ENCODE measurements at regions not wholly inside any gene's neighbourhood (a gene's known extent, or its start where the extent isn't known, plus 50 kb on each side); places are given as distances from the start of the nearest gene placed in this dataset.

DNA sequence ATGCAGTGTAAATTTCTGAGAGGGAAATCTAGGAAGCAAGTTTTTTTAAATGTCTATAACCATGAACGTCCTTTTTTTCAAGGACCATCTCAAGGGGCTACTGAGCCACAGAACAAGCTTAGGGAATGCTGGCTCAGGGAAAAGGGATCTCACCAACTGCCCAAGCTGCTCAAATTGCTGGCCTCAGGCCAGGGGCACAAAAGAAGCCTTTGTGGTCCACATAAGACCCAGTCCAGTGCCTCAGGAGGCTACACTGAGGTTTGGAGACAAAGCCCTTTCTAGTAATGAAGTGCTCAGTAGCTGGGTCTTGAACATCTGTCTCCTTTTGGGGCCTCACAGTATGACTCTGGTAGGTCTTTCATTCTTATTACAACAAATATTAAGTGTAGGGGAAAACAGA is 305.5 kb downstream of the RAB28 start:
- DNase-seq (no peak), ATAC-seq (no peak)
- Mint-ChIP-seq H3K9me3 (no peaks in the 10 kb centered on the region), H3K4me1 (no peaks in the 10 kb centered on the region), H3K4me3 (no peak overlapping the region), H3K27ac (no peak overlapping the region), H3K27me3 (no peaks in the 10 kb centered on the region)

DNA sequence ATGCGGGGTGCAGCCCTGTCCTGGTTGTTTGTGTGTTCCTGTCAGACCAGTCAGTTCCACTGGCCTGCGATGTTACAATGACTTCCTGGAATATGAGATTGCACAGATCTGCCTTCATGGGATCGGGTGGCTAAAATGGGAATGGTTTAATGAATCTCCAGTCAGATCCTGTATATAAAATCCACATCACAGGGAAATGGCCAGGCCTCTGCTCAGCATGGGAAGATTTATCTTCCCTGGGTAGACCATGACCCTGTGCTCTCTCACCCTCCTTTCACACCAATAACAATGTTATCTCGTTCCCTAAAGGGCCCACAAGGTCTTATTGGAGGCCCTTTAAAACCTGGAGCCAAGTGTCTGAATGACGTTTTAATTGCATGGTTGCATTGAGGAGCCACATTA is 307.4 kb downstream of the RAB28 start:
- Mint-ChIP-seq H3K27me3 (no peaks in the 10 kb centered on the region), H3K27ac (no peak overlapping the region), H3K4me3 (no peak overlapping the region), H3K9me3 (no peaks in the 10 kb centered on the region), H3K4me1 (no peaks in the 10 kb centered on the region)
- ATAC-seq (no peak), DNase-seq (no peak)

DNA sequence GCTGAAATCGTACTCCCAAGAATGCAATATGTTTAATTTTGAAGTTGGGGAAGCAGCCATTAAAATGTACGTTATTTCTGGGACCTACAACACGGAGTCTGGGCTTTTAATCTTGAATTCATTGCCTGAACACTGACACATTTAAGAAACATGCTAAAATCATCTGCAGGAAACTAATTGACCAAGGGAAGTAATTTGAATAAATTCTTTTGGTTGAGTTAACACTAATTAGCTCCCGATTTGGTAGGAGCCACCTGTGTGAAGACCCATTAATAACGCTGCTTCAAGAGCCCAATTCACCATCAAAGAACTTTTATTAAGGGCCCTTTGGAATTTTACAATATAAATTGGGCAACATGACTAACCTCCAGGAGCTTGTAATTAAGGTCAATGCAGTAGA is 309.2 kb downstream of the RAB28 start:
- Mint-ChIP-seq H3K4me3 (no peak overlapping the region), H3K4me1 (no peaks in the 10 kb centered on the region), H3K27me3 (no peaks in the 10 kb centered on the region), H3K27ac (no peak overlapping the region), H3K9me3 (no peaks in the 10 kb centered on the region)
- no peak for DNase-seq
- ATAC-seq: no peak

DNA sequence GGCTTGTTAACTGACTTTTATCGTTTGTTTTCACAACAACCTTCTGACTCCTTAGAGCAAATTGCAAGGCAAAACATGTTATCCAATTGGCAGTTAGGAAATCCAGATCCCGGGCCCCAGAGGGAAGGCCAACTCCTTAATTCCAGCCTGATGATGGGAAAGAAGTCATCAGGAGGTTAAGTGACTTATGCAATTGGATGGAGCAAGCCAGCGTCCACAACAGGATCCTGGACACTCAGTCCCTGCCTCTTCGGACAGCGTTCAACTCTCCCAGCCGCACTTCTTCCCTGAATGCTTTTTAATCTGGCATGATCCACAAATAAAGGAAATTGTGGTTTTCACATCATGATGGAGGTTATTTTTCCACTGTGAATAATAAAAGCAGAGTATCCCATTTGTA is 310.1 kb downstream of the RAB28 start:
- no peak for DNase-seq
- no peaks in the 10 kb centered on the region for H3K27me3 Mint-ChIP-seq
- no peaks in the 10 kb centered on the region for H3K9me3 Mint-ChIP-seq
- H3K4me3 Mint-ChIP-seq: no peak overlapping the region
- no peak overlapping the region for H3K27ac Mint-ChIP-seq
- H3K4me1 Mint-ChIP-seq: no peaks in the 10 kb centered on the region
- no peak for ATAC-seq

DNA sequence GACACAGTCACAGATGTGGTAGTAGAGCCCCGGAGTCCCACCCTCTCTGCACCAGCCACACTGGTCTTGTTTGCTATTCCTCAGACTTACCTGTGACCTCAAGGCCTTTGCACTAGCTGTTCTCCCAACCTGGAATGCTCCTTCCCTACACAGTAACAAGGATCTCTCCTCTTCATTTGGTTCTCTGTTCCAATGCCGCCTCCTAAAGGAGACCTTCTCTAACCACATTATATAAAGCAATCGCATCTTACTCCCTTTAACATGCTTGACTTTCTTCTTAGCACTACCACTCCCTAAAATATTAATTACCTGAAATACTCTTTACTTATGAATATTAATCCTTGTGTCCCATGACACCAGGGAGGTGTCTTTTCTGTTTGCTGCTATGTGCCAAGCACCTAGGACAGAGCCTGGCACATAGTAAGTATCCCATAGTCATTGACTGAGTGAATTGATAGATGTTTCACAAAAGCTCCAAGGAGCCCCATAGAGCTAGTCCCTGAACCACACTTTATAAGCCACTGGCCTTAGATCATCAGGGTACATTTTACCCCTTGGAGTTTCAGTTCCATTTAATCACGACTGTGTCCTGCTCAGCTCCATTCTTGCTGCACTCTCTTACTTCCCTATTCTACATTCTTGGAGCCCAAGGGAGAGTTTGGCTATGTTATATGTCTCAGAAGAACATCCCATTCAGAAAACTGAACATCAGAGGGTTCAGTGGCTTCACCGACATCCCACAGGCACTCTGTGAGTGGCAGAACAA is 312.7 kb downstream of the RAB28 start:
- no peak overlapping the region for H3K27ac Mint-ChIP-seq
- no peaks in the 10 kb centered on the region for H3K4me1 Mint-ChIP-seq
- H3K4me3 Mint-ChIP-seq: no peak overlapping the region
- no peaks in the 10 kb centered on the region for H3K27me3 Mint-ChIP-seq
- DNase-seq (no peak), ATAC-seq (no peak)
- no peaks in the 10 kb centered on the region for H3K9me3 Mint-ChIP-seq

DNA sequence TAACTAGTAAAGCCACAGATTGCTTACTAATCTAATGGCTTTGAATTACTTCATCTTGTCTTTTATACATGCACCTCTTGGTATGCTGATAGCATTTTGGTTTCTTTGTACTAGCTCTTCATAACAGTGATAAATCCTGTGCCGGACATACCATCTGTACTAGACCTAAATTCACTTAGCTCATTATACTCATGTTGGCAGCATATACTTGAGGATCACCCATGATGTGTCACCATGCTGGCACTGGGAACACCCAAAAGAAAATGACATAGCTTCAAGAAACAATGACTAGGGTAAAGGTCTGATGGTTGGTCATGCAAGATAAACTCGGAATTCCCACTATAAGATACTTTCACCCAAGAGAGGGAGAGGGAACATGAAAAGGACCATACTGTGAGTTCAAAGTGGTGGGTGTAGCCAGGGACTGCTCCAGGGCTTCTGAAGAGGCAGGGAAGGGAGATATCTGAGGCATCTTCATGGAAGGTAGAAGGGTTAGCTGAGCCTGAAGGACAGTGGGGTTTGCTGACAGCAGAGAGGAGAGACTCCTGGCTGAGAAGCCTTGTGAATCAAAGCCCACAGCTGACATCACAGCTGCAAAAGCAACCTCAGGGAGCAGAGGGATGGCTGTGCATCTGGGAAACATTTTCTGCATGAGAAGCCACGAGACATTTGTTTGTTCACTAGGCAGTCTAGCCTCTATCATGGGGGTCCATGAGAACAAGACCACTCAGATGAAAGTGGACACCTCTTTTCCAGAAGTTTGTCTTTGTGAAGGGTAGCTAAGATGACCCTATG is 314.2 kb downstream of the RAB28 start:
- no peak overlapping the region for H3K27ac Mint-ChIP-seq
- DNase-seq (no peak), ATAC-seq (no peak)
- no peaks in the 10 kb centered on the region for H3K9me3 Mint-ChIP-seq
- H3K4me3 Mint-ChIP-seq: no peak overlapping the region
- no peaks in the 10 kb centered on the region for H3K27me3 Mint-ChIP-seq
- H3K4me1 Mint-ChIP-seq: no peaks in the 10 kb centered on the region

DNA sequence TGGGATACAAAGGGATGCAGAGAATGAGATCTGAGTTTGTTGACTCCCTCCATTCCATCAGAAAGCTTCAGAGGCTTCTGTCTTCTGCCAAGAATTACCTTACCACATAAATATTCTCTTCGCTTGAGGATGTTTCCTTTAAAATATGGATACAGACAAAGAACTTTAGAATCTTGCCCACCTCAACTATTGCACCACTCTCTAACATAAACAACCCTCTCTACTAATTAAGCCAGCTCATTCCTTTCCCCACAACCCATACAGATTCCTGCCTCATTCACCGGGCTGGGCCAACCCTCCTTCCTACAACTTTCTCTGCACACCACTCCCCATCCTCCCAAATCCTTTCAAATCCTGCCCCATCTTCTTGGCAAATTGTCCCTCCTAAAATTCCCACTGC is 315.8 kb downstream of the RAB28 start:
- Mint-ChIP-seq H3K9me3 (no peaks in the 10 kb centered on the region), H3K27ac (no peak overlapping the region), H3K4me3 (no peak overlapping the region), H3K4me1 (no peaks in the 10 kb centered on the region), H3K27me3 (no peaks in the 10 kb centered on the region)
- DNase-seq (no peak), ATAC-seq (no peak)

DNA sequence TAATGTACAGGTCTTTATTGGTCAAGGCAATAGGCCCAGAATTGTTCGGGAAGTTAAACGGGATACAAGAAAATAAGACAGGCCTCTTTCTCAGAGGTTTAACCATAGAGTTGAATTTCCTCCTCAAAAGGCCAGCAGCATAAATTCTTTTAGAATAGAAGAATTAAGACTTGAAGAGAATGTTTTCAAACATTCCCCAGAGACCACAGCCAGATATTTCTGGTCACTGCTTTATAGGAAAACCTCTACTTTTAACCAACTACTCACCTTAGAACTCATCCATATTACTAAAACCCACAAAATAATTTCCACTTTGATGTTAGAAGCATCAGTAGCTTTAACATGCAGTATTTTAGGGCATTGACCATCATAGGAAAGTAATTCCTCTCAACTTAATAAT is 317.9 kb downstream of the RAB28 start:
- DNase-seq (no peak), ATAC-seq (no peak)
- Mint-ChIP-seq H3K4me3 (no peak overlapping the region), H3K27me3 (no peaks in the 10 kb centered on the region), H3K27ac (no peak overlapping the region), H3K4me1 (no peaks in the 10 kb centered on the region), H3K9me3 (no peaks in the 10 kb centered on the region)

DNA sequence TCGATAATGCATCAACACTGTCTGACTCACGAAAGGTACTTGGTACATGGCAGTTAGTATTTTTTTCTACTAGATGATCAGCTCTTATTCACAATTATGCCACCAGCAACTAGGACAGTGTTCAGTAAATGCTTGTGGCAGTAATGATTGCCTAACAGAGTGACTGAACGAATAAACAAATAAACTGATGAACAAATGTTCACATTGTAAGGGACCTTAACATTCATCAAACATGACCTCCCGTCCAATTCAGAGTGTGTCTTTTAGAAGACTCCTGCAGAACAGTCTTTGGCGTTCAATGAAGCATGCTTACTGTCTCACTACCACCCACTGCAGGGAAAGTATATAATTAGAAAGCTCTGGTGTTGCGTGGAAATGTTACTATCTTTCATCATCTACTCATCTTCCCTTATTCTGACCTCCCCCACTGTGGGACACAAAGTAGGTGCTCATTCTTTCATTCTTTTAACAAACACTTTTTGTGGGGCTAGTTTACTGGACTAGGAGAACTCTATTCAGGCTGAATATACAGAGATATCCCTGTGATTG is 319.3 kb downstream of the RAB28 start:
- no peak overlapping the region for H3K27ac Mint-ChIP-seq
- no peak for ATAC-seq
- H3K9me3 Mint-ChIP-seq: no peaks in the 10 kb centered on the region
- H3K4me1 Mint-ChIP-seq: no peaks in the 10 kb centered on the region
- H3K27me3 Mint-ChIP-seq: no peaks in the 10 kb centered on the region
- H3K4me3 Mint-ChIP-seq: no peak overlapping the region
- DNase-seq: no peak

DNA sequence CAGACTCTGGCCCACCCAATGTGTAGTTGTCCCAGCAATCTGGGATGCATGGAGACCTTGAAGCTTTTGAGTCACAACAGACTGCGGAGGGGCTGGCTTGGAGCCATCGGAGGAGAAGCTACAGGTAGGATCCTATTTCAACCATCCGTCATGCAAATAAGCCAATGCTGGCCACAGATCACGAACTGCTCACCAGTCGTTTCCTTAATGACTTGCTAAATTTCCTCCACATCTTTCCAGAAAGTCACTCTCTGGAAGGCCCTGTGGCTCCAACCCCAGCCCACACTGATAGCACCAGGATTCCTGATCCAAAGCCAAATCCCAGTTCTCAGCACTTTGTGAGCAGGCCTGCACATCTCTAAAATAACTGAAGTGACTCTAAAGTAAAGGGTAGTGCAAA is 321.3 kb downstream of the RAB28 start:
- H3K9me3 Mint-ChIP-seq: peaks cover 0 to 7% of the 10 kb centered on the region in 2 donors
- ATAC-seq (no peak), DNase-seq (no peak)
- no peaks in the 10 kb centered on the region for H3K27me3 Mint-ChIP-seq
- H3K27ac Mint-ChIP-seq: no peak overlapping the region
- no peaks in the 10 kb centered on the region for H3K4me1 Mint-ChIP-seq
- H3K4me3 Mint-ChIP-seq: no peak overlapping the region

DNA sequence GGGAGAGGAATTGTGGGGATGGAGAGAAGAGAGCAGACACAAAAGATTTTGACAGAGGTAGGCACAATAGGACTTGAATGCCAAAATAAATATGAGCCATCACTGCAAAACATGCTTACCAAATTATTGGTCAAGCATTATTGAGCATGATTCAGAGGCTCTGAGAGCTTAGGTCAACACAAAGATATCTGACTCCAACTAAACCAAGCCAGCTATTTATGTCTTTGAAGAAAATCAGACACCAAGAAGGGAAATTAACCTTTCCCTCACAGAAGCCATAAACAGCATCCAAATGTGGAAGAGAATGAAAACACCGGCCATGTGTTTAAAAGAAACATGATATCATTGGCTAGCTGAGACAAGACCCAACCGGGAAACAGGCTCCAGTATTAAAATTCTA is 323.2 kb downstream of the RAB28 start:
- Mint-ChIP-seq H3K9me3 (peaks cover 0 to 7% of the 10 kb centered on the region in 2 donors), H3K27ac (no peak overlapping the region), H3K4me3 (no peak overlapping the region), H3K4me1 (no peaks in the 10 kb centered on the region), H3K27me3 (no peaks in the 10 kb centered on the region)
- no peak for DNase-seq
- ATAC-seq: no peak

DNA sequence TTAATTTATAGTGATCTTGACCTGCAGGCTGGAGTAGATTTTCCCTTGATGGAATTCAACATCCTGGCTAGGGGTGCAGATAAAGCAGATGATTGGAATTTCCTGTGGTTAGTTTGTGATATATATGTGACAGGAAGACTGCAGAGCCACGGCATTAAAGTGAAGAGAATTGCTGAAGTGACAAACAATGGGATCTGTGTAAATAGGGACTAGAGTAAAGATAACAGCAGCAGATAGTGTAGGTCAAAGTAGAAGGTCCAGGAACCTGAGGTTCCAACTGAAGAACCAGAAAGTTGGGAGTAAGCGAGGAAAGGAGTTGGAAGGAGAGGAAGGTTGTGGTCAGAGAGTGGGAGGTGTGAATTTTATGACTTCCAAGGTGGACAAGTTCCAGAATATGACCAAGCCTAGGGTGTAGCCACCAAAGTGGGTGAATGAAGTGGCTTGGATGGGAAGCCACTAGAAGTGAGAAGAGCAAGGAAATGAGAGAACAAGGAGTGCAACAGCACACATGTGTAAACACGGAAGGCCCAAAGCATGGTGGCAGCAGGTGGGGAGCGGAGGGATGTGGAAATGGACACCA is 325.0 kb downstream of the RAB28 start:
- Mint-ChIP-seq H3K9me3 (peaks cover 2 to 11% of the 10 kb centered on the region in 2 donors), H3K27me3 (no peaks in the 10 kb centered on the region), H3K27ac (no peak overlapping the region), H3K4me1 (no peaks in the 10 kb centered on the region), H3K4me3 (no peak overlapping the region)
- ATAC-seq (no peak), DNase-seq (no peak)

DNA sequence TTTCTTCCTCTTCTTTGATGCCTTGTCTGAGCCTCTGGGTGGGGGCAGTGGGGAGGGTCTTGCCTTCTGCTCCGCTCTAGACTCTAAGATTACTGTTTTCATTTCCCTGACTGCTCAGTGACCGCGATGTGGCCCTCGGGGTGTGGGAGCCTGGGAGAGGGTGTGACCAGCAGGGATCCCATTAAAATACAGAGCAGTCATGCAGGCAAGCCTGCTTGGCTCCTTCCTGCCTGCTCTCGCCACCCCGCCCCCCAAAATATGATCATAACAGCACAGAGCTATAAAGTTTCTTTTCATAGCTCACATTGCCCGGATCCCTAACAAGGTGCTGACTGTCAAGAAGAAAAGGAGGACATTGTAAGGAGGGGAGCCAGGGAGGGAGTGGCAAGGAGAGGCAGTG is 332.9 kb downstream of the RAB28 start:
- no peak overlapping the region for H3K27ac Mint-ChIP-seq
- H3K9me3 Mint-ChIP-seq: peaks cover 7 to 10% of the 10 kb centered on the region in 2 donors
- DNase-seq (no peak), ATAC-seq (no peak)
- no peak overlapping the region for H3K4me3 Mint-ChIP-seq
- H3K27me3 Mint-ChIP-seq: no peaks in the 10 kb centered on the region
- H3K4me1 Mint-ChIP-seq: no peaks in the 10 kb centered on the region

DNA sequence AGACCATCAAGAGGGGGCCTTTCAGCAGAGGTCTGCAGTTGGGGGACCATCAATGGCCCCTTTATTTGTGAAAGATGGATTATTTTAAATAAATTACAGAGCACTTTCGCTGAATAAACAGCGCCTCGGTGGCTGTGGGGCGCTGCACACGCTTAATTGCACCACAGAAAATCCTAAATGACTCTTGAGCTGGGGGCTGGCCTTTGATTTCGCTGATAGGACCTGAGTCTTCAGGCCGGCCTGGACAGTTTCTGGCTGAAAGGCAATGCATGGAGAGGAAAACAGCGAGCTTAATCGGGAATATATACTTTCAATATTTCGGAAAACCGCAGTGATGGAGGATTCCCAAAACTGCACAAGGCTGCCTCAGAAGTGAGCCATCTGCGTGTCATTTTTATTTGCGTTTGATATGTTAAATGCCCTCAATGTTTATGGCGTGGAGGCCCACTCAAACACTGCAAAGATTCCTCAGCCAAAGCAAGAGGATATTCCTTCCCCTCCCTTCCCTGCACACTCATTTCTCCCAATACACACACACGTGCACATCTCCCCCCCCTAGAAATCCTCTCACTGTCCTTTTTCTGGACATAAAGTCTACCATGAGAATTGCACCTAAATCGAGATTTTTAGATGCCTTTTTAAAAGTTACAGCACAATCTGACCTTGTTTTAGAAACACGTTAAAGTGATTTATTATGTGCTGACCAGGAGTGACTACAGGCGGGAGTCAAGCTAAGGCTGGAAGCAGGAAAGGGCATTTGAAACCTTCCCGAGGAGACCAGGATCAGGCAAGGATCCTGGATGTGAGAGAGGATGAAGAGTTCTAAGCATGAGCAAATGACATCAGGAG is 340.7 kb downstream of the RAB28 start:
- no peak for ATAC-seq
- Mint-ChIP-seq H3K27ac (no peak overlapping the region), H3K4me1 (no peaks in the 10 kb centered on the region), H3K27me3 (no peaks in the 10 kb centered on the region), H3K9me3 (no peaks in the 10 kb centered on the region), H3K4me3 (no peak overlapping the region)
- DNase-seq: no peak

DNA sequence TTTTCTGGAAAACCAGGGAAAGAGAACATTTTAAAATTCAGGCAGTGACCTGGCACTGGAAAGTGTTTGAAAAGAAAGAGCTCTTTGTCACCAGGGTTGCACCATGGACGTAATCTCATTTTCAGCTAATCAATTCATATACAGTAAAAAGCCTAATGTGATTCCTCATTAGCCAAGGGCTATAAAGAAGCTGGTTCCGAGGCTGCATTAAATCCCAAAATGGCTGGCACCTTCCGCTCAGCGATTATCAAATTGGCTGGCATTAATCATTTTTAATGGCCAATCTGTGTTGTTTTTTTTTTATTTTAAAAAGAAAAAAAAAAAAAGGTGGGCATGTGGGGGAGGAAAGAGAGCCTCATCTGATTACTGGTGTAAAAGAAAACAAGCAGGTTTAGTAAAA is 341.4 kb downstream of the RAB28 start:
- no peaks in the 10 kb centered on the region for H3K27me3 Mint-ChIP-seq
- DNase-seq: no peak
- no peak overlapping the region for H3K4me3 Mint-ChIP-seq
- no peak overlapping the region for H3K27ac Mint-ChIP-seq
- H3K4me1 Mint-ChIP-seq: no peaks in the 10 kb centered on the region
- no peak for ATAC-seq
- H3K9me3 Mint-ChIP-seq: no peaks in the 10 kb centered on the region

Data from stimulated activated naive CD8-positive, alpha-beta T cell treated with anti-CD3 and anti-CD28 coated beads, Interleukin-15, amount 100 ng/mL, for 72 hours (primary cell).